ENCODE measurements at regions not wholly inside any gene's neighbourhood (a gene's known extent, or its start where the extent isn't known, plus 50 kb on each side); places are given as distances from the start of the nearest gene placed in this dataset.
"Not testable (repeated sequence)": the region's sequence is repeated elsewhere in the genome, so short reads cannot be mapped to it uniquely, and the experiment has no call there.

GRCh38 chr9:68627104-68627503 is 77.9 kb upstream of the PIP5K1B start:
- ChIA-PET POLR2A (no interaction called here), CTCF (no interaction called here)
- no peak for TF ChIP-seq SUZ12 (IDR thresholded peaks at IDR 0.05)
- no peak for TF ChIP-seq ARNT (IDR thresholded peaks at IDR 0.05)
- no peak for TF ChIP-seq LEF1 (IDR thresholded peaks at IDR 0.05; ENCODE audit: borderline replicate concordance)
- no peak for TF ChIP-seq ELF4 (IDR thresholded peaks at IDR 0.05)
- TF ChIP-seq FOXK2 (IDR thresholded peaks at IDR 0.05) = no peak
- no peak for TF ChIP-seq FOXM1 (IDR thresholded peaks at IDR 0.05; ENCODE audit: borderline replicate concordance)
- TF ChIP-seq ZNF384 (IDR thresholded peaks at IDR 0.05) = no peak
- TF ChIP-seq SP1 (IDR thresholded peaks at IDR 0.05) = no peak
- no peak for DNase-seq (ENCODE audit: extremely low spot score)

- ChIA-PET POLR2A (no interaction called here), CTCF (no interaction called here)
- TF ChIP-seq SUZ12 (IDR thresholded peaks at IDR 0.05) = no peak
- no peak for TF ChIP-seq TARDBP (IDR thresholded peaks at IDR 0.05)
- no peak for TF ChIP-seq SP1 (IDR thresholded peaks at IDR 0.05)
- TF ChIP-seq LEF1 (IDR thresholded peaks at IDR 0.05; ENCODE audit: borderline replicate concordance) = no peak
- no peak for TF ChIP-seq FOXM1 (IDR thresholded peaks at IDR 0.05; ENCODE audit: borderline replicate concordance)
- no peak for DNase-seq (ENCODE audit: extremely low spot score)
Measured at GRCh38 chr9:68627594-68627993, 77.4 kb upstream of the PIP5K1B start.

GRCh38 chr9:68629042-68629441 is 76.0 kb upstream of the PIP5K1B start:
- POLR2A ChIA-PET = no interaction called here
- no peak for DNase-seq (ENCODE audit: extremely low spot score)
- TF ChIP-seq SUZ12 (IDR thresholded peaks at IDR 0.05) = no peak
- no peak for TF ChIP-seq FOXM1 (IDR thresholded peaks at IDR 0.05; ENCODE audit: borderline replicate concordance)
- no peak for TF ChIP-seq CTBP1 (IDR thresholded peaks at IDR 0.05; ENCODE audit: borderline replicate concordance)
- no peak for TF ChIP-seq FOXK2 (IDR thresholded peaks at IDR 0.05)
- no peak for TF ChIP-seq LEF1 (IDR thresholded peaks at IDR 0.05; ENCODE audit: borderline replicate concordance)
- no peak for TF ChIP-seq L3MBTL2 (conservative IDR thresholded peaks at IDR 0.05)
- no peak for TF ChIP-seq HDGF (IDR thresholded peaks at IDR 0.05; ENCODE audit: borderline replicate concordance)
- TF ChIP-seq SP1 (IDR thresholded peaks at IDR 0.05) = no peak
- TF ChIP-seq PKNOX1 (IDR thresholded peaks at IDR 0.05) = no peak
- TF ChIP-seq NFRKB (IDR thresholded peaks at IDR 0.05) = no peak
- TF ChIP-seq FOXA1 (IDR thresholded peaks at IDR 0.05) = no peak
- TF ChIP-seq ZNF384 (IDR thresholded peaks at IDR 0.05) = no peak
- TF ChIP-seq TARDBP (IDR thresholded peaks at IDR 0.05) = no peak
- no peak for TF ChIP-seq BHLHE40 (IDR thresholded peaks at IDR 0.05; ENCODE audit: borderline replicate concordance)
- no peak for TF ChIP-seq ELF4 (IDR thresholded peaks at IDR 0.05)
- TF ChIP-seq ARNT (IDR thresholded peaks at IDR 0.05) = no peak
- CTCF ChIA-PET = no interaction called here

- TF ChIP-seq HDGF (IDR thresholded peaks at IDR 0.05; ENCODE audit: borderline replicate concordance) (no peak), SP1 (IDR thresholded peaks at IDR 0.05) (no peak), FOXK2 (IDR thresholded peaks at IDR 0.05) (no peak), LEF1 (IDR thresholded peaks at IDR 0.05; ENCODE audit: borderline replicate concordance) (no peak), FOXM1 (IDR thresholded peaks at IDR 0.05; ENCODE audit: borderline replicate concordance) (no peak), L3MBTL2 (conservative IDR thresholded peaks at IDR 0.05) (no peak), BHLHE40 (IDR thresholded peaks at IDR 0.05; ENCODE audit: borderline replicate concordance) (no peak), CTBP1 (IDR thresholded peaks at IDR 0.05; ENCODE audit: borderline replicate concordance) (no peak), ZNF384 (IDR thresholded peaks at IDR 0.05) (no peak), FOXA1 (IDR thresholded peaks at IDR 0.05) (no peak), ELF4 (IDR thresholded peaks at IDR 0.05) (no peak), SUZ12 (IDR thresholded peaks at IDR 0.05) (no peak), NFRKB (IDR thresholded peaks at IDR 0.05) (no peak), ARNT (IDR thresholded peaks at IDR 0.05) (no peak), TARDBP (IDR thresholded peaks at IDR 0.05) (no peak), PKNOX1 (IDR thresholded peaks at IDR 0.05) (no peak)
- ChIA-PET POLR2A (no interaction called here), CTCF (no interaction called here)
- DNase-seq (ENCODE audit: extremely low spot score) = no peak
Measured at GRCh38 chr9:68631811-68632210, 73.2 kb upstream of the PIP5K1B start.

GRCh38 chr9:68637020-68637419 is 68.0 kb upstream of the PIP5K1B start:
- DNase-seq (ENCODE audit: extremely low spot score) = no peak
- ChIA-PET CTCF (no interaction called here), POLR2A (no interaction called here)
- TF ChIP-seq LEF1 (IDR thresholded peaks at IDR 0.05; ENCODE audit: borderline replicate concordance) (no peak), NFRKB (IDR thresholded peaks at IDR 0.05) (no peak), CTBP1 (IDR thresholded peaks at IDR 0.05; ENCODE audit: borderline replicate concordance) (no peak), ZNF384 (IDR thresholded peaks at IDR 0.05) (no peak), BHLHE40 (IDR thresholded peaks at IDR 0.05; ENCODE audit: borderline replicate concordance) (no peak), FOXM1 (IDR thresholded peaks at IDR 0.05; ENCODE audit: borderline replicate concordance) (no peak), PKNOX1 (IDR thresholded peaks at IDR 0.05) (no peak), FOXK2 (IDR thresholded peaks at IDR 0.05) (no peak), ELF4 (IDR thresholded peaks at IDR 0.05) (no peak), TARDBP (IDR thresholded peaks at IDR 0.05) (no peak), SUZ12 (IDR thresholded peaks at IDR 0.05) (no peak), FOXA1 (IDR thresholded peaks at IDR 0.05) (no peak), L3MBTL2 (conservative IDR thresholded peaks at IDR 0.05) (no peak), SP1 (IDR thresholded peaks at IDR 0.05) (no peak), HDGF (IDR thresholded peaks at IDR 0.05; ENCODE audit: borderline replicate concordance) (no peak)

- CTCF ChIA-PET; POLR2A ChIA-PET; DNase-seq (ENCODE audit: extremely low spot score): not testable (repeated sequence)
Measured at GRCh38 chr9:68639261-68639660, 65.8 kb upstream of the PIP5K1B start.
